Neutrophil (primary cell): ENCODE measurements at regions not wholly inside any gene's neighbourhood (a gene's known extent, or its start where the extent isn't known, plus 50 kb on each side); places are given as distances from the start of the nearest gene placed in this dataset.

Source experiments
- H3K27ac ChIP-seq: fragments of 200-600 bp; sonication (generic); 2 replicates; pipeline ENCODE4 v1.5.1; 2016; ENCODE audit warnings: mild to moderate bottlenecking, moderate library complexity
- H3K27me3 ChIP-seq: fragments of 200-600 bp; sonication (generic); 2 replicates; pipeline ENCODE4 v1.6.0; 2016; ENCODE audit warnings: mild to moderate bottlenecking
- H3K36me3 ChIP-seq: fragments of 200-600 bp; sonication (generic); 2 replicates; pipeline ENCODE4 v1.5.1; 2017
- H3K4me1 ChIP-seq, 2 experiments: fragments of 200-600 bp in 1 of 2; sonication (generic) in 1 of 2; 1 replicate in 1 of 2; 2 replicates in 1 of 2; pipeline versions ENCODE4 v1.5.1 to v1.6.1; 2013 to 2016; ENCODE audit warnings: low read depth in 1 of 2, low read length in 1 of 2, mild to moderate bottlenecking in 1 of 2, moderate library complexity in 1 of 2; ENCODE audit not compliant: control insufficient read depth in 1 of 2, insufficient read depth in 1 of 2
- H3K4me3 ChIP-seq, 2 experiments: fragments of 200-600 bp in 1 of 2; sonication (generic) in 1 of 2; 1 replicate in 1 of 2; 2 replicates in 1 of 2; pipeline ENCODE4 v1.5.1; 2013 to 2016; ENCODE audit warnings: low read depth in 1 of 2, low read length in 1 of 2, mild to moderate bottlenecking in 1 of 2, moderate library complexity in 1 of 2
- H3K9me3 ChIP-seq: fragments of 200-600 bp; sonication (generic); 2 replicates; pipeline ENCODE4 v1.5.1; 2016
- CTCF ChIP-seq: fragments of 200-600 bp; sonication (generic); IDR thresholded peaks from 2 replicates; pipeline ENCODE4 v1.5.1; 2016; ENCODE audit warnings: antibody characterized with exemption

DNA sequence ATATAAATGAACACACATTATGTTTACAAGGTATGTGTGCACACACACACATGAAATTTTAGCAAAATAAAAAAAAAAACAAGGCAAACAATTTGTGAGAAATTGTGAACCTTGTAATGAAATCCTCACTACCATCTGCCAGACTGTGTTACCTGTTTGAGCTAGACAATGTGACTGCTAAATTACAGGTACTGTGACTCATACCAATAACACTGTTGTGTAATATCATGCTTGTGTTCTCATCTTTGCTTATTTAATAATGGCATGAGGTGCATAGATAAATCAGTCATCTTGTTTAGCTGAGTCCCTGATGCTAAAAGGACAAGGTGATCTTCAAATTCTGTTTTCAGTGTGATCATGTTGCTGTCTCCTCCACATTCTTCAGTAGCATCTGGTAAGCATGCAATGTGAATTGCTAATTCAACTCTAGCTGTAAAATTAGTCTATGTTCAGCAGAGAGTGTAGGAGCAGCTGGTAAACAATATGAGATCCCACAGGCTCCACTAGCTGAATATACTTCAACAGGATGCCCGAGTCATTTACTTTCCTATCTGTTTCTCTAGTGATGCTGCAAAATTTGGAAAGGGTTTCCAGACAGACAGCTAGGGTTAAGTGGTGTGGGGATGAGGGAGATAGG lies 966.3 kb upstream of the C9orf72 start:
- Histone ChIP-seq H3K27ac (no peak overlapping the region), H3K4me1 (no peaks in the 10 kb centered on the region), H3K4me3 (no peak overlapping the region), H3K36me3 (no peaks in the 10 kb centered on the region), H3K9me3 (no peaks in the 10 kb centered on the region), H3K27me3 (no peaks in the 10 kb centered on the region)
- no peak for TF ChIP-seq CTCF

GRCh38 chr9:28542928-28543327 lies 969.6 kb upstream of the C9orf72 start:
- H3K4me1 ChIP-seq: no peaks in the 10 kb centered on the region
- H3K27me3 ChIP-seq: no peaks in the 10 kb centered on the region
- H3K9me3 ChIP-seq: no peaks in the 10 kb centered on the region
- no peaks in the 10 kb centered on the region for H3K36me3 ChIP-seq
- TF ChIP-seq CTCF: no peak
- no peak overlapping the region for H3K4me3 ChIP-seq
- no peak overlapping the region for H3K27ac ChIP-seq

GRCh38 chr9:28547527-28547926 lies 974.2 kb upstream of the C9orf72 start:
- Histone ChIP-seq H3K4me3 (no peak overlapping the region), H3K27me3 (no peaks in the 10 kb centered on the region), H3K4me1 (no peaks in the 10 kb centered on the region), H3K9me3 (no peaks in the 10 kb centered on the region), H3K27ac (no peak overlapping the region), H3K36me3 (no peaks in the 10 kb centered on the region)
- TF ChIP-seq CTCF: no peak

- no peaks in the 10 kb centered on the region for H3K36me3 ChIP-seq
- no peaks in the 10 kb centered on the region for H3K27me3 ChIP-seq
- H3K27ac ChIP-seq: no peak overlapping the region
- H3K4me3 ChIP-seq: no peak overlapping the region
- H3K4me1 ChIP-seq: no peaks in the 10 kb centered on the region
- H3K9me3 ChIP-seq: no peaks in the 10 kb centered on the region
- TF ChIP-seq CTCF: no peak
Measured at GRCh38 chr9:28563291-28563934, 990.1 kb upstream of the C9orf72 start.

DNA sequence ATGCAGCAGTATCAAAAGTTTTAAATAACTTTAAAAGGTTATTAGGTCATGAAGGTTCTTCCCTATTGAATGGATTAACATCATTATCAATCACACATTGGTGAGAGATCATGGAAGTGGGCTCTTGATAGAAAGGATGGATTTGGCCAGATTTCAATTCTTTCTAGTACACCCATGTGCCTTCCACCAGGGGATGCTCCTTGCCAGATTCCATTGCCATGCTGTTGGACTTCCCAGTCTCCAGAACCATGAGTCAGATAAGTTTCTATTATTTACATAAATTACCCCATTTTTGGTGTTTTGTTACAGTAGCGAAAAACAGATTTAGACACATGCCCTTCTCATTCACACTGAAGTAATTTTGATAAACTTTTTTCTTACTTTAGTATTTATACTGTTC lies 1010.6 kb upstream of the C9orf72 start:
- H3K36me3 ChIP-seq: no peaks in the 10 kb centered on the region
- no peaks in the 10 kb centered on the region for H3K9me3 ChIP-seq
- H3K4me1 ChIP-seq: no peaks in the 10 kb centered on the region
- H3K27ac ChIP-seq: no peak overlapping the region
- H3K4me3 ChIP-seq: no peak overlapping the region
- H3K27me3 ChIP-seq: no peaks in the 10 kb centered on the region
- no peak for TF ChIP-seq CTCF
